SK-MEL-5 (cell line): ENCODE measurements at regions not wholly inside any gene's neighbourhood (a gene's known extent, or its start where the extent isn't known, plus 50 kb on each side); places are given as distances from the start of the nearest gene placed in this dataset.
"Not testable (repeated sequence)": the region's sequence is repeated elsewhere in the genome, so short reads cannot be mapped to it uniquely, and the experiment has no call there.

Experiments used
- DNase-seq: peaks from one replicate; pipeline ENCODE4 v3.0.0-alpha.2; 2016; ENCODE audit warnings: low read depth, low spot score
- in situ Hi-C: cut with HindIII; loops from 2 replicates; pipeline ENCODE4 v1.10.0; 2016; ENCODE audit warnings: low sequenced_read_pairs, high pct_unique_total_duplicates, low pct_unique_long_range_greater_than_20kb

GRCh38 chr4:72896515-72896914 is 173.0 kb downstream of the COX18 start:
- in situ Hi-C loops, result no loop called here
- no peak for DNase-seq

GRCh38 chr4:72895408-72895807 is 174.1 kb downstream of the COX18 start:
- DNase-seq, result no peak
- in situ Hi-C loops, result no loop called here

GRCh38 chr4:72893354-72894066 is 176.0 kb downstream of the COX18 start:
- DNase-seq, result no peak
- in situ Hi-C loops, result no loop called here

GRCh38 chr4:72888331-72888730 is 181.2 kb downstream of the COX18 start:
- in situ Hi-C loops, result no loop called here
- no peak for DNase-seq

- DNase-seq, result no peak
- in situ Hi-C loops, result no loop called here
These were observed 182.4 kb downstream of the COX18 start for GRCh38 chr4:72887152-72887551.

- in situ Hi-C loops, result no loop called here
- DNase-seq, result peak; percentile 22
These were observed 182.9 kb downstream of the COX18 start for GRCh38 chr4:72886602-72887001.

- DNase-seq, in situ Hi-C loops: not testable (repeated sequence)
These were observed 185.3 kb downstream of the COX18 start for GRCh38 chr4:72884225-72884624.

- in situ Hi-C loops, result no loop called here
- DNase-seq, result no peak
These were observed 192.6 kb downstream of the COX18 start for GRCh38 chr4:72876946-72877345.

- in situ Hi-C loops, result no loop called here
- no peak for DNase-seq
These were observed 194.0 kb downstream of the COX18 start for GRCh38 chr4:72875545-72875944.

GRCh38 chr4:72875138-72875537 is 194.4 kb downstream of the COX18 start:
- in situ Hi-C loops, result no loop called here
- no peak for DNase-seq

- DNase-seq, result no peak
- in situ Hi-C loops, result no loop called here
These were observed 204.6 kb downstream of the COX18 start for GRCh38 chr4:72864898-72865297.

- DNase-seq, in situ Hi-C loops: not testable (repeated sequence)
These were observed 205.2 kb downstream of the COX18 start for GRCh38 chr4:72864277-72864676.

- no peak for DNase-seq
- in situ Hi-C loops, result no loop called here
These were observed 208.8 kb downstream of the COX18 start for GRCh38 chr4:72860766-72861165.

- in situ Hi-C loops, result no loop called here
- DNase-seq, result no peak
These were observed 211.2 kb downstream of the COX18 start for GRCh38 chr4:72858328-72858727.

- DNase-seq, result no peak
- in situ Hi-C loops, result no loop called here
These were observed 211.7 kb downstream of the COX18 start for GRCh38 chr4:72857787-72858186.

- no peak for DNase-seq
- in situ Hi-C loops, result no loop called here
These were observed 212.3 kb downstream of the COX18 start for GRCh38 chr4:72857216-72857615.

GRCh38 chr4:72846280-72847111 is 223.0 kb downstream of the COX18 start:
- in situ Hi-C loops, result no loop called here
- no peak for DNase-seq

- no peak for DNase-seq
- in situ Hi-C loops, result no loop called here
These were observed 226.1 kb downstream of the COX18 start for GRCh38 chr4:72843466-72843865.

- no peak for DNase-seq
- in situ Hi-C loops, result no loop called here
These were observed 227.2 kb downstream of the COX18 start for GRCh38 chr4:72842323-72842722.
